Adrenal gland (tissue), 9 donors: ENCODE measurements at regions not wholly inside any gene's neighbourhood (a gene's known extent, or its start where the extent isn't known, plus 50 kb on each side); places are given as distances from the start of the nearest gene placed in this dataset.

Source experiments
- DNase-seq, 7 donors: peaks; one replicate each; pipeline ENCODE4 v3.0.0-alpha.2; 2019 to 2020
- H3K27ac ChIP-seq, 5 donors: fragments of 200-600 bp; sonication (generic) in 4 of 5; 1 replicate in 3 of 5; 2 replicates in 2 of 5; pipeline versions ENCODE4 v1.5.1 to v1.8.0; 2016 to 2020; ENCODE audit warnings: mild to moderate bottlenecking in 1 of 5
- H3K27me3 ChIP-seq: fragments of 200-600 bp; 2 replicates; pipeline ENCODE4 v1.8.0; 2021
- H3K36me3 ChIP-seq, 2 donors: fragments of 200-600 bp; replicated peaks in 1 of 2; 1 replicate in 1 of 2; 2 replicates in 1 of 2; pipeline versions ENCODE4 v1.5.1 to v1.8.0; 2018 to 2022
- H3K4me1 ChIP-seq, 2 donors: fragments of 200-600 bp; replicated peaks in 1 of 2; 1 replicate in 1 of 2; 2 replicates in 1 of 2; pipeline versions ENCODE4 v1.5.1 to v1.8.0; 2018 to 2021
- H3K4me3 ChIP-seq, 4 donors: fragments of 200-600 bp; sonication (generic) in 3 of 4; one replicate each; pipeline ENCODE4 v1.5.1; 2016 to 2018
- H3K9me3 ChIP-seq, 3 donors: fragments of 200-600 bp; sonication (generic) in 1 of 3; replicated peaks in 1 of 3; 1 replicate in 2 of 3; 2 replicates in 1 of 3; pipeline versions ENCODE4 v1.5.1 to v1.8.0; 2016 to 2021
- CTCF ChIP-seq, 6 experiments: fragments of 450-650 bp in 4 of 6; fragments of 200-600 bp in 2 of 6; sonication (generic) in 1 of 6; IDR thresholded peaks; 1 replicate in 5 of 6; 2 replicates in 1 of 6; pipeline versions ENCODE4 v1.5.1 to v1.8.0; 2016 to 2021; ENCODE audit warnings: antibody characterized with exemption in 6 of 6, mild to moderate bottlenecking in 2 of 6, moderate library complexity in 1 of 6
- POLR2A ChIP-seq, 2 donors: fragments of 450-650 bp; IDR thresholded peaks; one replicate each; pipeline ENCODE4 v1.6.1; 2017; ENCODE audit warnings: antibody characterized with exemption in 2 of 2, mild to moderate bottlenecking in 2 of 2, moderate library complexity in 1 of 2
- WGBS, 4 donors: extraction: QIAGEN DNeasy Blood & Tissue Kit in 2 of 4; methylation state at CpG; one replicate each; pipeline versions ENCODE4 v1.1.5 to v1.1.7; 2013 to 2017; 5-methylcytosine and 5-hydroxymethylcytosine counted together
- intact Hi-C, 2 donors: fragments of 100-400 bp; cut with DNase I; formaldehyde crosslinking; loops; one replicate each; pipeline versions ENCODE4 v1.14.1 to v1.15.0; 2022 to 2023
- donor health status: healthy with polysubstance abuse.
- donor health status: Bipolar disorder and iron deficiency.
- donor health status: DM: yes; HTN: yes; CAD: no.
- donor health status: DM: no; HTN: no; CAD: no.
- donor health status: DM: no; HTN: no; CAD: no.

- H3K4me1 ChIP-seq = no peaks in the 10 kb centered on the region
- H3K27ac ChIP-seq = no peak overlapping the region
- WGBS, 4 donors = 68 to 82% (median 74%) methylated on average over 4 of the region's 4 CpGs
- no peak for TF ChIP-seq CTCF (IDR thresholded peaks at IDR 0.05)
- TF ChIP-seq POLR2A (IDR thresholded peaks at IDR 0.05) = no peak
- no peaks in the 10 kb centered on the region for H3K27me3 ChIP-seq
- H3K9me3 ChIP-seq = no peaks in the 10 kb centered on the region
- intact Hi-C loops = no loop called here
- no peak overlapping the region for H3K4me3 ChIP-seq
- DNase-seq = no peak
- no peaks in the 10 kb centered on the region for H3K36me3 ChIP-seq
Observed at GRCh38 chr1:103367186-103367585, 158.3 kb upstream of the RNPC3 start.

GRCh38 chr1:103365860-103366569 lies 159.5 kb upstream of the RNPC3 start:
- 87 to 92% (median 90%) methylated on average over 5 of the region's 5 CpGs for WGBS, 4 donors
- Histone ChIP-seq H3K4me1 (no peaks in the 10 kb centered on the region), H3K27me3 (no peaks in the 10 kb centered on the region), H3K9me3 (no peaks in the 10 kb centered on the region), H3K36me3 (no peaks in the 10 kb centered on the region), H3K4me3 (no peak overlapping the region), H3K27ac (no peak overlapping the region)
- TF ChIP-seq CTCF (IDR thresholded peaks at IDR 0.05) = no peak
- DNase-seq = no peak
- intact Hi-C loops = no loop called here

GRCh38 chr1:103363008-103363365 lies 162.5 kb upstream of the RNPC3 start:
- 87 to 95% (median 92%) methylated on average over 5 of the region's 5 CpGs for WGBS, 4 donors
- intact Hi-C loops = no loop called here
- no peaks in the 10 kb centered on the region for H3K9me3 ChIP-seq

GRCh38 chr1:103362348-103363007 lies 163.0 kb upstream of the RNPC3 start:
- 68 to 82% (median 78%) methylated on average over 4 of the region's 4 CpGs for WGBS, 4 donors
- TF ChIP-seq POLR2A (IDR thresholded peaks at IDR 0.05) (no peak), CTCF (IDR thresholded peaks at IDR 0.05) (no peak)
- Histone ChIP-seq H3K36me3 (no peaks in the 10 kb centered on the region), H3K27ac (no peak overlapping the region), H3K27me3 (no peaks in the 10 kb centered on the region), H3K4me3 (no peak overlapping the region), H3K4me1 (no peaks in the 10 kb centered on the region), H3K9me3 (no peaks in the 10 kb centered on the region)
- intact Hi-C loops = no loop called here
- DNase-seq = no peak

More at GRCh38 chr1:103363008-103363365, 162.5 kb upstream of the RNPC3 start:
- TF ChIP-seq POLR2A (IDR thresholded peaks at IDR 0.05) (no peak), CTCF (IDR thresholded peaks at IDR 0.05) (no peak)
- H3K4me1 ChIP-seq = no peaks in the 10 kb centered on the region
- H3K27ac ChIP-seq = no peak overlapping the region
- DNase-seq = no peak
- H3K36me3 ChIP-seq = no peaks in the 10 kb centered on the region
- no peaks in the 10 kb centered on the region for H3K27me3 ChIP-seq
- no peak overlapping the region for H3K4me3 ChIP-seq
